ENCODE measurements at regions not wholly inside any gene's neighbourhood (a gene's known extent, or its start where the extent isn't known, plus 50 kb on each side); places are given as distances from the start of the nearest gene placed in this dataset.
A peak's percentile ranks its signal among the peaks of the same experiment; 100 is the strongest.

- TF ChIP-seq CTCF (IDR thresholded peaks at IDR 0.05; ENCODE audit: insufficient read depth, low read length) = no peak
- DNase-seq (ENCODE audit: low read depth) = no peak
- no peak overlapping the region for H3K4me3 ChIP-seq (ENCODE audit: low read depth, low read length)
Measured at GRCh38 chr5:68673106-68673822, 420.6 kb upstream of the SLC30A5 start.

GRCh38 chr5:68673823-68674180, 420.0 kb upstream of the SLC30A5 start:
- no peak for TF ChIP-seq CTCF (IDR thresholded peaks at IDR 0.05; ENCODE audit: insufficient read depth, low read length)
- DNase-seq (ENCODE audit: low read depth) = no peak
- H3K4me3 ChIP-seq (ENCODE audit: low read depth, low read length) = no peak overlapping the region

DNA sequence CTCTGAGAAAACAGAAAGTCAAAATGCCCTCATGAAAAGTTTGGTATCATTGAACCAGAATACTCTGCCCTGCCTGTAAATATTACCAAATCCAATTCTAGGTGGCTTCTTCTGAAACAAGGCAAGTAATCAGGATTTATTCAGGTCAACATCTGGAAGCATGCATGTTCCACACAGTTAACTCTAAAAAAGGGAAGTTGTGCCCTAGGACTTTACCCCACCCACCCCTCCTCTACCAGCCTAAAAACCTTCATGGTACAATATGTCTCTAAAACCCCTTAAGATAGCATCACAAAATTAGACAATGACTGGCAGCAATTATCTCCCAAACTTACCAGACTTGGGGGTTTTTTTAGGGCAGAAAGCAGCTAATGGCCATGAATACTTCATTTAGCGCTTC, 414.8 kb upstream of the SLC30A5 start:
- TF ChIP-seq CTCF (IDR thresholded peaks at IDR 0.05; ENCODE audit: insufficient read depth, low read length) = no peak
- no peak for DNase-seq (ENCODE audit: low read depth)
- H3K4me3 ChIP-seq (ENCODE audit: low read depth, low read length) = no peak overlapping the region

DNA sequence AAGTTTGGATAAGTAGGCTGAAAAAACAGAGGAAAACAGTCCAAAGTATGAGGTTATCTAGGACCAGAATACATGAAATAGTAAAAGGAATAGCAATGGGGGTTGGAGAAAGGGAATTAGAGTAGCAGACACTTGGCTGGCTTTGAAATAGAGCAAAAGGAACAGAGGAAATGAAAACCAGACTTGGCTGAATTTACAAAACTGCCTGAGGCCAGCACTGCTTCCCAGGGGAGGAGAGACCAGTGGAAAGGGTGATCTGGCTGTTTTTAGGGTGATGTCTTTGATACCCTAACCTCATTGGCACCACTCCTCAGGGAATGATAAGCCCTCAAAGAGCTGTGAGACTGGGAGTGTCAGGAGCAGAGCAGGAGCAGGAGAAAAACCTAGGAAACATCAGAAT, 413.4 kb upstream of the SLC30A5 start:
- no peak for TF ChIP-seq CTCF (IDR thresholded peaks at IDR 0.05; ENCODE audit: insufficient read depth, low read length)
- DNase-seq (ENCODE audit: low read depth) = peak; percentile 59
- H3K4me3 ChIP-seq (ENCODE audit: low read depth, low read length) = no peak overlapping the region

- H3K4me3 ChIP-seq (ENCODE audit: low read depth, low read length) = no peak overlapping the region
- no peak for DNase-seq (ENCODE audit: low read depth)
- TF ChIP-seq CTCF (IDR thresholded peaks at IDR 0.05; ENCODE audit: insufficient read depth, low read length) = no peak
Measured at GRCh38 chr5:68681929-68682328, 411.9 kb upstream of the SLC30A5 start.

GRCh38 chr5:68682400-68683160, 411.2 kb upstream of the SLC30A5 start:
- no peak for DNase-seq (ENCODE audit: low read depth)
- H3K4me3 ChIP-seq (ENCODE audit: low read depth, low read length) = no peak overlapping the region
- no peak for TF ChIP-seq CTCF (IDR thresholded peaks at IDR 0.05; ENCODE audit: insufficient read depth, low read length)

Data from fibroblast of the aortic adventitia (primary cell).